GM19395 (cell line): ENCODE measurements at regions not wholly inside any gene's neighbourhood (a gene's known extent, or its start where the extent isn't known, plus 50 kb on each side); places are given as distances from the start of the nearest gene placed in this dataset.
"Not testable (repeated sequence)": the region's sequence is repeated elsewhere in the genome, so short reads cannot be mapped to it uniquely, and the experiment has no call there.

Experiments used
- ATAC-seq: cut with Tn5 transposase; IDR thresholded peaks from one replicate; pipeline ENCODE4 v1.9.1; 2021; ENCODE audit warnings: mild to moderate bottlenecking, moderate library complexity; ENCODE audit not compliant: unreplicated experiment

DNA sequence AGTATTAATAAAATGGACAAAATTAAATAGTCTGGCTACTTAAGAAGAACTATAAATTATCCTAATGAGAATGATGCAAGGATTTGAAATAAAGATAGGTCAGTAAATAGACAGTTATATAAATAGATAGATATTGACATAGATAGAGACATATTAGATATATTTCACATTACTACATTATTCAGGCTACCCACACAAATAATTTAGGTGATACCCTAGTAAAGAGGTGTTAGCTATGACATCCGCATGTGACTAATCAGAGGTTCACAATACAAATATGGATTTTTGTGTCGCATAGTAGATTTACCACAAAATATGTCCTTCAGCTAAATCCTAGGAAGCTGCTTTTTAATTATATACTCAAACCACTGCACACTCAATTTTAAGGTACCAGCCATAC lies 729.0 kb upstream of the ANO3 start:
- ATAC-seq = no peak

- no peak for ATAC-seq
These were observed 719.1 kb upstream of the ANO3 start for GRCh38 chr11:25612806-25613205.

DNA sequence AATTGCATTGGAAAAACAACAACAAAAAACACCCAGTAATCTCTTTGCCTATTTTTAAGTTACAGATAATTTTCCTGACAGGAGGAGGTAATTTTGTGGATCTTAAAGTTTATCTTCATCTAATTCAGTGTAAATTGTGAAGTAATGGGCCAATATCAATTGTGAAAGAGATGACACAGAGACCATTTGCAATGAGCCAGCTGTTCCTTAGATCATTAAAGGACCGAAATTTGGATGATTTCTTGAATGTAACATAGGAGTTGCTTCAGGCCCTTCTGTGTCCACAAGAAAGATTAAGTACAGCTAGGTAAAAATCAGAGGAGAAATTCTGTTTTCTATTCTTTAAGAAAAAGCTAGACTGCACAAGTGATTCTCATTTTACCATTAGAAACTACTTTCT lies 718.5 kb upstream of the ANO3 start:
- no peak for ATAC-seq

- no peak for ATAC-seq
These were observed 718.1 kb upstream of the ANO3 start for GRCh38 chr11:25613865-25614264.

DNA sequence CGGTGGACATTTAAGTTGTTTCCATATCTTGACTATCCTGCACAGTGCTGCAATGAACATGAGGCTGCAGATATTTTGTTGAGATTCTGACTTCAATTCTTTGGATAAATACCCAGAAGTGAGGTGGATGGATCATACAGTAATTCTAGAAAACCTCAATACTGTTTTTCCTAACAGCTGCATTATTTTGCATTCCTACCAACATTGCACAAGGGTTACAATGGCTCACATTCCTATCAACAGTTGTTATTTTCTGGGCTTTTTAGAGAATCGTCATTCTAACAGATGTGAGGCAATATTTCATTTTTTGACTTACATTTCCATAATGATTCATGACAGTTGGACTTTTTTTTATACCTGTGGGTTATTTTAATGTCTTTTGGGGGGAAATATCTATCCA lies 716.9 kb upstream of the ANO3 start:
- no peak for ATAC-seq

GRCh38 chr11:25615841-25616240 lies 716.1 kb upstream of the ANO3 start:
- ATAC-seq = no peak

DNA sequence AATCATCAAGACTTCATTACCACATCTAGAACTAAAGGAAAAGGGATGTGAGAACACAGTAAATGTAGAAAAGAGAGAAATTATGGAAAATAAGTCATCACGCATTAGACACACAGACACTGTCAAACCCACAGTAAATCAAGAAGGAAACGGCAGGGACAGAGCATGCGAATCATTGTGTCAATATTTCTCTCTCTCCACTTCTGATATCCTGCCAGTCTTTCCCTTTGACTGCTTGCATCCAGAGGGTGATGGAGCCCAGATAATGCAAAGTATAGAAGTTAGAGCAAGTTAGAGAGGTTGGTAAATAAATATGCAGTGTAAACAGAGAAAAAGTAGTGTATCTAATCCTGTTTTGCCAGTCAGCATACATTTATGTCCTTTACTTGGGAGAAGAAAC lies 706.8 kb upstream of the ANO3 start:
- no peak for ATAC-seq

DNA sequence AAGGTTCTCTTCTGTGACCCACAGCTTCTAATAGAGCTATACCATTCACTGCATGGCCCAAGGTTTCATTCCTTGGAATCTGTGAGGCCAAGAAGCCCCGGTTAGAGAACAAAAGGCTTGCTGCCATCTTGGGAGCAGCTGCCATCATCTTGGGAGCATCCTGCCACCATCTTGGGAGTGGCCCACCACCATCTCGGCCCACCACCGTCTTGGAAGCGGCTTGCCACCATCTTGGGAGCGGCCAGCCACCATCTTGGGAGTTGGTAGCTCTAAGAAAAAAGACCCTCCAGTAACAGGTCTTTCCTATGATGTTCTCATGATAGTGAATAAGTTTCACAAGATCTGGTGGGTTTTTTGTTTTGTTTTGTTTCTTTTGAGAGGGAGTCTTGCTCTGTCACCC lies 703.9 kb upstream of the ANO3 start:
- no peak for ATAC-seq

DNA sequence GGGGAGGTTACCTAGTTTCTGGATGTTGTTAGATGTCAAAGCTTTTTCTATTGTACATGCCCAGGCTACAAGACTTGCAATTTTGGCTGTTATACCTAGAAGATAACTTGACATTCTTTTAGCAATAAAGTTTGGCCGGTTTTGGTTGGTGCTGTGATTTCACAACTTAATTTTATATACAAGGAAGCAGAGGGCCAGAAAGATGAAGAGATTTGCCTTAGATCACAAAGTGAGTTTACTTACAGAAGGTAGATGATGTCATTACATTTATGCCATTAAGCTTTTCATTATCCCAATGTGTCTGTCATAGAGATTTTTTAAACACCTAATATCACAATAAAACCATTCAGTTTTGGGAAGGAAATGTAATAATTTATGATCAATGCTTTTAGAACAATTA lies 698.7 kb upstream of the ANO3 start:
- ATAC-seq = no peak

DNA sequence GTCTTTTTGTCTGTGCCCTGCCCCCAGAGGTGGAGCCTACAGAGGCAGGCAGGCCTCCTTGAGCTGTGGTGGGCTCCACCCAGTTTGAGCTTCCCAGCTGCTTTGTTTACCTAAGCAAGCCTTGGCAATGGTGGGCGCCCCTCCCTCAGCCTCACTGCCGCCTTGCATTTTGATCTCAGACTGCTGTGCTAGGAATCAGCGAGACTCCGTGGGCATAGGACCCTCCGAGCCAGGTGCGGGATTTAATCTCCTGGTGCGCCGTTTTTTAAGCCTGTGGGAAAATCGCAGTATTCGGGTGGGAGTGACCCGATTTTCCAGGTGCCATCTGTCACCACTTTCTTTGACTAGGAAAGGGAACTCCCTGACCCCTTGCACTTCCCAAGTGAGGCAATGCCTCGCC lies 682.7 kb upstream of the ANO3 start:
- not testable (repeated sequence) for ATAC-seq

DNA sequence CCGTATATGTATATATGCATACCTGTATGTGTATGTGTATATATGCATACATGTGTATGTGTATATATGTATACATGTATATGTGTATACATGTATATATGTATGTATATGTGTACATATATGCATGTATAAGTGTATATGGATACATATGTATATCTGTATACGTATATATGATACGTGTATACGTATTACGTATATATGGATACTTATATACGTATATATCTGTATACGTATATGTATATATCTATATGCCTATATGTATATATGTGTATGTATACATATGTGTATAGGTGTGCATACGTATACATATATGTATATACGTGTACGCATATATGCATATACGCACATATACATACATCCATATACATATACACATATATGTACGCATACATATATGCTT lies 681.6 kb upstream of the ANO3 start:
- ATAC-seq = no peak

DNA sequence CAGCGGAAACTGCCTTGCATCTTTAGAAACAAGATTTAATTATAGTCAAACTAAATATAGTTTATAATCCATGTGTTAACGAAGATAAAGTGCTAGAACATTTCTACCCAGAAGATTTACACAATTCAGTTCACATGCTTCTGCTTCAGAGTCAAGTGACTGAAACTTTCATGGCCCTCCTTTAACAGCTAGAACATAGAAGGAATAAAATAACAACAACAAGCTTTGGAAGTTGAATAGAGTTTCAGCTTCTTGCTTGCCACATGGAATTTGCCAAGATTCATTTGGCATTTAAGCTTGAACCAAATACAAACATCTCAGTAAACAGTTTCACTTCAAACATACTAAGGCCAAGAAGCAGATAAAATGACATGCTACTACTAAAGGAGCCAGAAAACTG lies 676.3 kb upstream of the ANO3 start:
- no peak for ATAC-seq

DNA sequence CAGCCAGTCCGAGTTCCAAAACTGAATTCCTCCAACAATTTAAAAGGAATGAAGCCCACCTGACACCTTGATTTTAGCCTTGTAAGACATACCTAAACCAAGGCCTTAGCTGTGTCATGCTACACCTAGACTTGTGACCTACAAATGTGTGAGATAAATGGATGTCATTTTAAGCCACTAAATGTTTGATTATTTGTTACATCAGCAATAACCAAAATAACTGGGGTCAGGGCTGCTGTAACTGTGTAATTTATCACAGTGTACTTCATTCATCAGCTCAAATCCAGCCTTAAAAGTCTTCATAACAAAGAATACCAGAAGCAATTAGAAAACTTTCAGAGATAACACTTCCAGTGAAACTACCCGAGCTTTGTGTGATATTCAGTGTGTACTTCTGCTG lies 673.0 kb upstream of the ANO3 start:
- no peak for ATAC-seq

DNA sequence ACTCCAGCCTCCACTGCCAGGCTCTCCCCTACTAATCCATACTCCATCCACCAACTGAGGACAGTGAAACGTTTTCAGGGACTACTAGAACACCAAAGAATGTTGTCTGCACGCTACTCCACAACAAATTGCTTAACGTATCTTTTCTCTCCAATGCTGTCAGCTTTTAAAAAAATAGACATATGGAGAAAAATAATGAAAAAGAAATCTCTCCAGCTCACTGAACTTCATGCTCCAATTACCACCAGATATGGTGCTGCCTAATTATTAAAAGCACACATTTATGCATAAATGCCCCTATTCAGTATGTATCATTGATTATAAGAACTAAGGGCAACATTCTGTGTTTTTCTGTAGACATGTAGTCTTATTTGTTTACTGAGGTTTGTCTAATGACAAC lies 672.2 kb upstream of the ANO3 start:
- no peak for ATAC-seq

GRCh38 chr11:25667871-25668270 lies 664.1 kb upstream of the ANO3 start:
- no peak for ATAC-seq

GRCh38 chr11:25691959-25692358 lies 640.0 kb upstream of the ANO3 start:
- no peak for ATAC-seq

DNA sequence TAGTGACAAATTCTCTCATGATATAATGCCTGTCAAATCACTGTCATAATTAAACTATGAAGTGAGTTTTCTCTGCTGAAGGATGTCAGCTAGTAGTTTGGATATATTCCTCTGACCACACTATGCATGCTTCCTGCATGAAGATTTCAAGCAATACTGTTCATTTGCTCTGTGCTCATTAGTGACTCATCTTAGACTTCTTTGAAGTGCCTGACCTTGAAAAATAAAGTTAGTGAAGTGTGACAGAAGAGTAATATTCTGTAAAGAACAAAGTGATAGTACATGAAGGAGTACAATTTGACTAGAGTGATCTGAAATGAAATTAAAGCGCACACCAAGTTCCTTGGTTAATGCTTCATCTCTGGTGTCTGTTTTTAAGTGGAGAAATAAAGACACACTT lies 629.5 kb upstream of the ANO3 start:
- no peak for ATAC-seq

DNA sequence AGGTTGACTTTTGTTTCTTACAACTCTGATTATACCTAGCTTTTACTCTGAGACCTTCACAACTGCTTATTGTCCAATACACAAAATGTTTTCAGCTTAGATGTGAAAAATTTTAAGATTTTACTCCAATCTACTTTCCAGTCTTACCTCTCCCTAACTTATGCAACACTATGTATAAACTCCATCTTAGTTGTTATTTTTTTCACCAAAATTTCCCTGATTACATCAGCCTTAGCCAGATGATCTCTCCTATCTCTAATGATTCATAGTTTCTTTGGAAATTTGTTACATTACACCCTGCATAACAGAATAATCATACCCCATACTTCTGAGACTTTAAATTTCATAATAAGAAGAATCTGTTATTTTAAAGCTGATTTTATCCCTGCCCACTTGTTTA lies 621.0 kb upstream of the ANO3 start:
- ATAC-seq = no peak

DNA sequence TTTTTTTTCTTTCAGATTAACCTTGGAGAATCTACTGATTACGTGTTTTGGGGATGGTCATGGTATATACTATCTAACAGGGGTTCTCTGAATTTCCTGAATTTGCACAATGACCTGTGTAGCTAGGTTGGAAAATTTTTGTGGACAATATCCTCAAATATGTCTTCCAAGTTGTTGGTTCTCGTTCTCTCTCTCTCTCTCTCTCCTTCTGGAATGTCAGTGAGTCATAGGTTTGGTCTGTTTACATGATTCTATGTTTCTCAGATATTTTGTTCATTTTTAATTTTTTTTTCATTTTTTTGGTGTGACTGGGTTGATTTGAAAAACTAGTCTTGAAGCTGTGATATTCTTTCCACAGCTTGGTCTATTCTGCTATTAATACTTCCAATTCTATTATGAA lies 604.0 kb upstream of the ANO3 start:
- ATAC-seq = no peak

- ATAC-seq = no peak
These were observed 601.7 kb upstream of the ANO3 start for GRCh38 chr11:25730230-25730629.

GRCh38 chr11:25733777-25734176 lies 598.2 kb upstream of the ANO3 start:
- no peak for ATAC-seq

- ATAC-seq = no peak
These were observed 597.2 kb upstream of the ANO3 start for GRCh38 chr11:25734591-25735211.

DNA sequence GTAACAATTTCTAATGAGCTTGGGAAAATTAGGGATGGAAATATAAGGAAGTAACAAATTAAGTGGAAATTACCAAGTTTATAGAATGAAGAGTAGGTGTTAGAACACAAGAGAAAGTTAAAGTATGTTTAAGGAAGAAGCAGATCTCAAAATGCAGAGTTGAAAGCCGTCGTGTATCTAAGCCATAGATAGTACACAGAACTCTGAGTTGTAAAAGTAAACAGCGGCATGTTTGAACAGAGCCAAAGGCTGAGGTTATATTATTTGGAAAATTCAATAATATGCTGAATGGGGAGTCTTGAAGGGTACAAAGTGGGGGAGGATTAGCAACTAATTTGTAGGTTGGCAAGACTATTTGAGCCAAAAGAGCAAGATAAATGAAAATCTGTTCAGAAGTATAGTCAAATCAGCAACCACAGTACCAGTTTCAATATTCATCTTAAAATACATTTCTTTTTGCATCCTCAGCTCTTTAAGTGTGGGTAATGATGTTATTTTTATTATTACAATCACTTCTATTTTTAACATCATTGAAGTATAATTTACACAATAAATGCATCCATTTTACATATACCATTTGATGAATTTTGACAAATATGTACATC lies 594.8 kb upstream of the ANO3 start:
- ATAC-seq = no peak
